Fibroblast of skin of right biceps (primary cell): ENCODE measurements at regions not wholly inside any gene's neighbourhood (a gene's known extent, or its start where the extent isn't known, plus 50 kb on each side); places are given as distances from the start of the nearest gene placed in this dataset.
A peak's percentile ranks its signal among the peaks of the same experiment; 100 is the strongest.

Source experiments
- DNase-seq: peaks from one replicate; pipeline ENCODE4 v3.0.0-alpha.2; 2013

- DNase-seq, result no peak
These were observed 295.8 kb downstream of the GABRB3 start for GRCh38 chr15:26477044-26477443.

- DNase-seq, result no peak
These were observed 297.3 kb downstream of the GABRB3 start for GRCh38 chr15:26475554-26475953.

GRCh38 chr15:26472661-26473060 lies 300.2 kb downstream of the GABRB3 start:
- no peak for DNase-seq

- no peak for DNase-seq
These were observed 310.8 kb downstream of the GABRB3 start for GRCh38 chr15:26461847-26462608.

- DNase-seq, result no peak
These were observed 312.7 kb downstream of the GABRB3 start for GRCh38 chr15:26460165-26460564.

GRCh38 chr15:26455828-26456227 lies 317.0 kb downstream of the GABRB3 start:
- no peak for DNase-seq

- DNase-seq, result no peak
These were observed 319.0 kb downstream of the GABRB3 start for GRCh38 chr15:26453914-26454313.

GRCh38 chr15:26451995-26452394 lies 320.9 kb downstream of the GABRB3 start:
- no peak for DNase-seq

- DNase-seq, result peak; percentile 71
These were observed 323.6 kb downstream of the GABRB3 start for GRCh38 chr15:26449291-26449690.

- DNase-seq, result no peak
These were observed 329.5 kb downstream of the GABRB3 start for GRCh38 chr15:26443321-26443720.

GRCh38 chr15:26442680-26443079 lies 330.2 kb downstream of the GABRB3 start:
- no peak for DNase-seq

GRCh38 chr15:26439681-26440080 lies 333.2 kb downstream of the GABRB3 start:
- no peak for DNase-seq

GRCh38 chr15:26438718-26439117 lies 334.1 kb downstream of the GABRB3 start:
- DNase-seq, result no peak

- no peak for DNase-seq
These were observed 334.6 kb downstream of the GABRB3 start for GRCh38 chr15:26438316-26438715.

GRCh38 chr15:26433818-26434217 lies 339.0 kb downstream of the GABRB3 start:
- DNase-seq, result no peak

- DNase-seq, result no peak
These were observed 339.8 kb downstream of the GABRB3 start for GRCh38 chr15:26433060-26433459.

GRCh38 chr15:26421065-26421464 lies 351.8 kb downstream of the GABRB3 start:
- DNase-seq, result no peak

- DNase-seq, result no peak
These were observed 377.2 kb downstream of the GABRB3 start for GRCh38 chr15:26395624-26396023.

GRCh38 chr15:26394801-26395200 lies 378.1 kb downstream of the GABRB3 start:
- DNase-seq, result no peak

- no peak for DNase-seq
These were observed 379.9 kb downstream of the GABRB3 start for GRCh38 chr15:26392956-26393355.

- no peak for DNase-seq
These were observed 381.2 kb downstream of the GABRB3 start for GRCh38 chr15:26391567-26392194.

- DNase-seq, result no peak
These were observed 390.3 kb downstream of the GABRB3 start for GRCh38 chr15:26382444-26383072.

GRCh38 chr15:26378304-26378703 lies 394.6 kb downstream of the GABRB3 start:
- no peak for DNase-seq

- DNase-seq, result no peak
These were observed 396.6 kb downstream of the GABRB3 start for GRCh38 chr15:26376243-26376642.
